Fibroblast of upper back skin (primary cell): ENCODE measurements at regions not wholly inside any gene's neighbourhood (a gene's known extent, or its start where the extent isn't known, plus 50 kb on each side); places are given as distances from the start of the nearest gene placed in this dataset.
A peak's percentile ranks its signal among the peaks of the same experiment; 100 is the strongest.

Source experiments
- DNase-seq: peaks from one replicate; pipeline ENCODE4 v3.0.0-alpha.2; 2013

DNA sequence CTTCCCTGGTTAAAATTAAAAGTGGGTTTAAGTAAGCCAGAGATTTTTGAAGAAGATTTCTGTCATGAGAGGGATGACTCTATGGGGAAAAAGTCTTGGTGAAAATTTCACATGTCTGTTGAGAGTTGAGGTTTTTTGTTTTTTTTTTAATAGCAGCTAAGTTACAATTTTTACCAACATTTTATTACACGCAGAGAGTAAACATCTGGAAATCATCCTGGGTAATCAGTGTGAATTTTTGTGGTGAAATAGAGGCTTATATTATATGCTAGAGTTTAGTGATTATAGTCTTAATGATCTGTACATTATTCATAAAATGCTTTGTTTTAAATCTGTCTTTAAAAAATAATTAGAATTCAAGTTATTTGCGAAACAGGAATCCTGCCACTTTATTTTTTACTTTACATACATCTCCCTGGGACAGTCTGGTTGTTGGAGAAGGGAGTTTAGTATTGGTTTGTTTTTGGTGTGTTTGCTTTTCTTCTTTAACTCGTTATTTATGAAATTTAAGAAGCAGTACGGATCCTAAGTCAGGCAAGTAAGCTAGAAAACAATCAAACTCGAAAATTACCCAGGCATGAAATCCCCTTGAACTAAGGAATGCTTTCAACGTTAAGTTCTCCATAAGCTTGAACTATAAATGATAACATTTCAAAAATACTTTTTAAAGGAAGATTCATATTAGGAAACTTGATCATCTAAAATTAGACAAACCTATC is 143.4 kb upstream of the TSC22D2 start:
- DNase-seq: no peak

DNA sequence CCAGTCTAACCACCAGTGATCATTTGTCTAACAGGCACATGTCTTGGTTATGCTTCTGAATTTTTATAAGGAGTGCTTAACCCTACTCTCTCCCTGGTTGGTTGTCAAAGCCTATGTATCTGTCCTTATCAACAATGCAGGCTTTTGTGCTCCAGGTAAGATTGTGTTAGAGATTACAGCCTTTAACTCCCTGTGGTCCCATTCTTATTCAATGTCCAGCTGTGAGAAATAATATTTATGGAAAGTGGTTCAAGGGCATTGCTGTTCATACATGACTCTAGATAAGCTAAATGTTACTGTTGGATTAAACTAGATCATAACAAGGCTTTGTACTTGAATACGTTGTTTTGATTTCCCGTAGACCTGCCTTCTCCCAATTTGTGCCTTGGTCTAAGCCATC is 146.1 kb upstream of the TSC22D2 start:
- no peak for DNase-seq

DNA sequence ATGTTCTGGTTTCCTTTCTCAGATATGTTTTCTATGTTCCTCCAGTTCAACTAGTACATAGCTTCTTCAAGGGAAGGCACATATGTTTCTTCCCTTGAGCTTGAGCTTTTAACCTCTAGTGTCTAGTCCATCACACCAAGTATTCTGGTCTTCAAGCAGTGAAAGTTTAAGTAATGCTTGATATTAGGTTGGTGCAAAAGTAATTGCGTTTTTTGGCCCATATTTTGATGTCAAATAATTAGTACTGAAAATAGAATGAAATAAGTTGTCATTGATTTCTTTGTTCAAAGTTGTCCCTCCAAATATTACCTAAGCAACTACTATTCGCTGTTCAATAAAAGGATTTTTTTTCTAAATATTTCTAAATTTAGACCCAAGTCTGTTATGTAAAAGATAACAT is 146.7 kb upstream of the TSC22D2 start:
- DNase-seq: no peak

GRCh38 chr3:150260398-150260710 is 147.7 kb upstream of the TSC22D2 start:
- DNase-seq: no peak

DNA sequence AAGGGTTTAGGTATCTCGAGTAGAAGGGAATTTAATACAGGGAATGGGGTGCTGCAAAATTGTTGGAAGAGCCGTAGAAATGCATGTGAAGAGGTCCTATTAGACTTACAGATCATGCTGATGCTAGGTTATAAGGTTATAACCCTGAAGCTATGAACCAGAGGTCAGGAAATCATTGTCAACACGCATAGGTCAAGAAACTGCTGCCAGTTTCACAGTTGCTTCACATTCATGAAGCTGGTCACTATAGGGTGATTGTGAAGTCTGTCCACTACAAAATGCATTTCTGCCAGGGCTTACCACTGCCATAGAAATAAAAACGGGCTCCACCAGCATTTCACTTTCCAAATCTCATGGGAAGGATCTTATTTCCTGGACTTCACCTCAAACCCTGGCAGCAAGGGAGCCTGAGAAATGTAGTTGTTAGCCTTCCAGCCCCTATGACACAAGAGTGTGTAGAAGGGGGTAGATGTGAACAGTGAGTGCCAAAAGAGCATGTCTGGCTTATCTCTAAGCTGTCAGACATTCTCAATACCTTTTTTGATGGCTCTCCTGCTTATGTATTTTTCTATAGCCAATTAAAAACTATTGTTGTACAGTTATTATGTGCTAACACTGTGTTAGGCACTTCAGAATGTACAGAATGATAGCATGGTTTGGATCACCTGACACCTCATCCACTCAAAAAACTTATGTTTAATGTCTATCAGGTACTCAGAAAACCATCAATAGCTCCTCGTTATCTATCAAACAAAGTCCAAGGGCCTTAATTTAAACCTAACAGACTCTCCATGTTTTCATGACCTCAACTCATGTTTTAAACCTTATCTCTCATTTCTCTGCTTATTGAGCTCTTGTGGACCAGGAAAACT is 148.3 kb upstream of the TSC22D2 start:
- no peak for DNase-seq

GRCh38 chr3:150256782-150257181 is 151.3 kb upstream of the TSC22D2 start:
- DNase-seq: no peak

- DNase-seq: no peak
Observed at GRCh38 chr3:150256318-150256717, 151.8 kb upstream of the TSC22D2 start.

GRCh38 chr3:150255826-150256225 is 152.3 kb upstream of the TSC22D2 start:
- DNase-seq: no peak

- DNase-seq: no peak
Observed at GRCh38 chr3:150255413-150255812, 152.7 kb upstream of the TSC22D2 start.

- no peak for DNase-seq
Observed at GRCh38 chr3:150254309-150254708, 153.8 kb upstream of the TSC22D2 start.

DNA sequence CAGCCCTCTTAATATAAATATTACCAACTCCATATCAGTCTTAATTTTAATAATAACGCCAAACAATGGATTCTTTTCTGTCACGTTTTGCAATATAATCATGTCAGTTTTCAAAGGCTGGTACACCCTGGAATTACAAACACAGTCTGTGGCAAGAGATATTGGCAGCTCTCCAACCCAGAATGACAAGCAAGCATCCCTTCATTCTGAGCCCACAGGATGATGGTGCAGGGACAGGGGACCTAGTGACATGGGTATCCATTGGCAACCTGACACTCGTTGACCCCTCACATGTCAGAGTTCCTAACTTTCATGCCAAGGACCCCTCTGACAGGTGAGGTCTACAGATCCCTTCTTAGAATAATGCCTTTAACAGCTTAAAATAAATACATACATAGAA is 154.5 kb upstream of the TSC22D2 start:
- DNase-seq: no peak

- no peak for DNase-seq
Observed at GRCh38 chr3:150252462-150252861, 155.6 kb upstream of the TSC22D2 start.

DNA sequence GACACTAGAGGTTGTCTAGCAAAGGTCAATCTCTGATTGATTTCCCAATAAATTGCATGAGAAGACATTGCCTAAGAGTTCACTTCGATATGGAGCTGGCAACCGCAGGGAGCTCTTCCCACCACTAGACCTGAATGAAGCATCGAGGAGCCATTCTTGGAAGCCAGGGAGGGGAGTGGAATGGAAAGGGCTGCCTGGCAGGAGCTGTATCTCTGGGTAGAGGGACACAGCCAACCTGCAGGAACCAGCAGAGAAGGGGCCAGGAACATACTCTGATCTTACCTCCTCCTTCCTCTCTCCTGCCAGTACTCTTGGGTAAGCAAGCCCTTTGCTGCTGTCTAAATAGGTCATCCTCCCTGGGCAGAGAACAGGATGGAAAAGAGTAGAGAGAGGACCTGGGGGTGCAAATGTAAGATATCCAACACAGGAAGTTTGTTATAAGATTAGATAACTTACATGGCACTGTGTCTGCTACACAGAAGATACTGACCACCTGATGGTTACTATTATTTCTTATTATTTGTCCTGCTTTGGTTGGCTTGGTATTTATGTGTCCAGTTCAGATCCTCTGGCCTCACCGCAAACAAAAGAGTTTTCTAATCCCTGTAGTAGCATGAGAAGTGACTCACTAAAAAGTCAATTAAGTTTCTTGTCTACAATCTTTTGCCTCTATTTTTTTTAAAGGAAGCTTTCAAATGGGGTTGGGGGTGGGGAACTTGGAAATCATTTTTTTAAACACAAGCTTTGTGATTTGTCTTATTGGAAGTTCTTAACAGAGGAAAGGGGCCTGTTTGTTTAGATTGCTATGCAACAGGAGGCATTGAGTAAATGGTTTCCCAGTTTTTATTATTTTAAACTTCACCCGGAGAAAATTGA is 156.7 kb upstream of the TSC22D2 start:
- DNase-seq: peak; percentile 64

DNA sequence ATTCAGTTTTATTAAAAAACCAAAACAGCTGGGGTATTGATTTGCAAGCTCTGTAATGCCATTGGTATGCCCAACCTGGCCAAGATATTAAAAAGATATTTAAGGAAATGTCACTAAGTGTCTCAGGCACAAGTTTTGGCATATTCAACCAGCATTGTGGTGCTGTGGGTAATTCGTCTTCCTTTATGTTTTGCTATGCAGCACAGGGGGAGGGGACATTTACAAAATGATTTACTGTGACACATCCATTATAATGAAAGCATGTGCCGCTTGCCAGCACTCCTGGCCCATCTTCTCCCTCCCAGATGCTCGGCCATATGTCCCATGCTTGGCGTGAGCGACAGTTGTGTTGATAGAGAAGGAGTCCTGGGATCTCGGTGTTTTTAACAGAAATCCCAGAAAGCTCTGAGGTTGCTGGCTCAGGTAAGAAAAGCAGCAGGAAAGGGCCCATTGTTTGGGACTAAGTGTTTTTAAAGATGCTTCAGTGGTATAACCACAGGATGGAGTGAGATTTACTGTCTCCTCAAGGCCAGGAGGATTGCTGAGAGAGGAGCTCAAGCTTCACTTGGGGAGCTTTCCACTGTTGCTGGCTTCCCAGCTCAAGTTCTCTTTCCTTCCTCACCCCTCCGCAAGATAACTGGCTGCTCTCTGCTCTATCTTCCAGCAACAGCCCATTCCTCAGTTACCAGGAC is 158.2 kb upstream of the TSC22D2 start:
- DNase-seq: peak; percentile 87

GRCh38 chr3:150248888-150249681 is 159.0 kb upstream of the TSC22D2 start:
- DNase-seq: no peak

DNA sequence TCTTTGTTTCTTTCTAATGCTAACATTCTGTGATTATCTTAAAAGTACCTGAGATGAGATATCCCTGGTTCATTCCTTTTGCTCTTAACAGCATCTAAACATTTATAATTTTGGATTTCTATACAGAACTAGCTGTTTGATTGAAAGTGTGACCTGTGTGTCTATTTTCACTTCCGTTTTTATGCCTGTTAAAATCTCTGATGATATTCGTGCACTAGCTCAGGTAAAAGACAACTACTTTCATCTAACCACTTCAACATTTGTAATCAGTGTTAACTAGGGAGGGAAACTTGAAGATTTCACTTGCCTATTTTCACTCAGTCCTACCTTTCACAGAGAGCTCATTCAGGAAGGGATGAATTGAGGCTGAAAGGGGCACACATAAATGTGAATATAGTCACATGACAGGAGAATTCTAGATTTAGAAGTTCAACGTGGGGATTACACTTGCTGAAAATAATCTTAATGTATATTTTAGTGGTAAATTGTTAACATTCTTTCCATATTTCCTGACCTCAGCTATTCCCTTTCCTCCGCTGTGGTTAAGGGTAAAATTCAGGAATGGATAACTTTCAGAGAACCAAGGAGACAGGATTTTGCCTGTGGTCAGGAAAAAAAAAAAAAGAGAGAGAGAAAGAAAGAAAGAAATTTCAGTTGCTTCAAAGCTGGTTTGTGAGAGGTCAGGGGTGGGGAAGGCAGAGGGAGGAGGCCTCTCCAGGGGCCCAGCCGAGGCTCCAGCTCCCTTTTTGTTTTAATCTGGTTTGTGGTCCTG is 159.8 kb upstream of the TSC22D2 start:
- DNase-seq: peak; percentile 98

- no peak for DNase-seq
Observed at GRCh38 chr3:150247441-150247840, 160.7 kb upstream of the TSC22D2 start.

GRCh38 chr3:150243466-150243865 is 164.6 kb upstream of the TSC22D2 start:
- DNase-seq: peak; percentile 22

DNA sequence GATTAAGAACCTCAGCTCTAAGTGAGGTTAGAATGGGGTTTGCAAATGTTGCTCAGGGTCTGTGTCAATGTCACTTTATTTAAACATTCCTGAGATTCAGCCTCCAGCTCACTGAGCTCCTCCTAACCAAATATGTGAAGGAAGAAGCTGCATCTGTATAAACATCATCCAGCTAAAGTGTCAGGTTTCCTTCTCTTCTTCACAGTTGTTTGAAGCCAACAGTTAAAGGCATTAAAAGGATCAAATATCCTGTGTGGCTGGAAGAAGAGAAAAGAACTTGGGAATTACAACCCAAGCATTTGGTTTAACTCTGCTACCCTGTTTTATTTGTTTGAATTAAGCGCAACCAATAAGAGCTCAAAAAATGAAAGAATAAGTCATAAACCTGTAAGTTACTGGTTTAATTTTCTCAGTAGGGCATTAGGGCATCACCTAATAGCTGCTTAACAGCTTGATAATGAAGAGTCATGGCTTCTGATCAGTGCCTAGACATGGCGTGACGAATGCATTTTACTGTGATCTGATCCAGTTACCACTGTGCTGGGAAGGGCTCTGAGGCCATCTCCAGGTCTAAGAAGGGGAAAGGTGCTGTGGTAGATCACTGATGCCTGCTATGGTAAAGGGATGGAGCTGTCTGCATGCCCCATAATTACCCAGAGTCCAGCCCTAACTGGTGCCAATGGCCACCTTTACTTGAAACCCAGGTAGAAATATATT is 165.7 kb upstream of the TSC22D2 start:
- DNase-seq: peak; percentile 78

GRCh38 chr3:150240891-150241290 is 167.2 kb upstream of the TSC22D2 start:
- DNase-seq: no peak
